ENCODE measurements at regions not wholly inside any gene's neighbourhood (a gene's known extent, or its start where the extent isn't known, plus 50 kb on each side); places are given as distances from the start of the nearest gene placed in this dataset.

GRCh38 chr13:83975655-83976165, 93.4 kb upstream of the SLITRK1 start:
- DNase-seq (ENCODE audit: low read depth), result no peak
- no peak overlapping the region for H3K4me3 ChIP-seq (ENCODE audit: low read depth, low read length)
- no peak for TF ChIP-seq CTCF (IDR thresholded peaks at IDR 0.05; ENCODE audit: control insufficient read depth, extremely low read depth, insufficient read depth)

- no peak for TF ChIP-seq CTCF (IDR thresholded peaks at IDR 0.05; ENCODE audit: control insufficient read depth, extremely low read depth, insufficient read depth)
- no peak overlapping the region for H3K4me3 ChIP-seq (ENCODE audit: low read depth, low read length)
- DNase-seq (ENCODE audit: low read depth), result no peak
Observed at GRCh38 chr13:83958531-83958930, 76.3 kb upstream of the SLITRK1 start.

GRCh38 chr13:83955011-83955410, 72.7 kb upstream of the SLITRK1 start:
- no peak overlapping the region for H3K4me3 ChIP-seq (ENCODE audit: low read depth, low read length)
- no peak for TF ChIP-seq CTCF (IDR thresholded peaks at IDR 0.05; ENCODE audit: control insufficient read depth, extremely low read depth, insufficient read depth)
- DNase-seq (ENCODE audit: low read depth), result no peak

- DNase-seq (ENCODE audit: low read depth), result no peak
- no peak overlapping the region for H3K4me3 ChIP-seq (ENCODE audit: low read depth, low read length)
- no peak for TF ChIP-seq CTCF (IDR thresholded peaks at IDR 0.05; ENCODE audit: control insufficient read depth, extremely low read depth, insufficient read depth)
Observed at GRCh38 chr13:83953916-83954315, 71.6 kb upstream of the SLITRK1 start.

- no peak for TF ChIP-seq CTCF (IDR thresholded peaks at IDR 0.05; ENCODE audit: control insufficient read depth, extremely low read depth, insufficient read depth)
- no peak for DNase-seq (ENCODE audit: low read depth)
- no peak overlapping the region for H3K4me3 ChIP-seq (ENCODE audit: low read depth, low read length)
Observed at GRCh38 chr13:83950293-83950692, 68.0 kb upstream of the SLITRK1 start.

GRCh38 chr13:83943530-83944279, 61.4 kb upstream of the SLITRK1 start:
- peak; percentile 31 for TF ChIP-seq CTCF (IDR thresholded peaks at IDR 0.05; ENCODE audit: control insufficient read depth, extremely low read depth, insufficient read depth)
- DNase-seq (ENCODE audit: low read depth), result no peak

More at GRCh38 chr13:83943530-83944279, 61.4 kb upstream of the SLITRK1 start:
- no peak overlapping the region for H3K4me3 ChIP-seq (ENCODE audit: low read depth, low read length)

Data from LNCaP clone FGC (cell line).